MM.1S (cell line): ENCODE measurements at regions not wholly inside any gene's neighbourhood (a gene's known extent, or its start where the extent isn't known, plus 50 kb on each side); places are given as distances from the start of the nearest gene placed in this dataset.

Experiments
- DNase-seq: peaks from one replicate; pipeline ENCODE4 v3.0.0-alpha.2; 2015
- H2AFZ ChIP-seq: fragments of 300-600 bp; sonication (generic); 2 replicates; pipeline ENCODE4 v1.6.0; 2016; ENCODE audit warnings: antibody characterized with exemption, low read length
- H3F3A ChIP-seq: fragments of 300-600 bp; sonication (generic); 2 replicates; pipeline ENCODE4 v1.6.1; 2016; ENCODE audit warnings: mild to moderate bottlenecking, antibody characterized with exemption, low read length, moderate library complexity, mixed read lengths; ENCODE audit not compliant: insufficient read depth
- H3K27ac ChIP-seq: fragments of 300-600 bp; sonication (generic); 2 replicates; pipeline ENCODE4 v1.5.1; 2016; ENCODE audit warnings: mild to moderate bottlenecking, low read length
- H3K27me3 ChIP-seq: fragments of 300-600 bp; sonication (generic); replicated peaks from 2 replicates; pipeline ENCODE4 v1.6.0; 2016; ENCODE audit warnings: low read length; ENCODE audit not compliant: insufficient read depth
- H3K36me3 ChIP-seq: fragments of 300-600 bp; sonication (generic); replicated peaks from 2 replicates; pipeline ENCODE4 v1.6.1; 2016; ENCODE audit warnings: mild to moderate bottlenecking, low read length, mixed read lengths; ENCODE audit not compliant: insufficient read depth
- H3K4me1 ChIP-seq: fragments of 300-600 bp; sonication (generic); 2 replicates; pipeline ENCODE4 v1.6.1; 2016; ENCODE audit warnings: low read length, mixed read lengths
- H3K4me2 ChIP-seq: fragments of 300-600 bp; sonication (generic); 2 replicates; pipeline ENCODE4 v1.6.0; 2016; ENCODE audit warnings: low read depth, low read length
- H3K4me3 ChIP-seq: fragments of 300-600 bp; sonication (generic); 2 replicates; pipeline ENCODE4 v1.5.1; 2016; ENCODE audit warnings: low read length, mixed read lengths
- H3K79me2 ChIP-seq: fragments of 300-600 bp; sonication (generic); 2 replicates; pipeline ENCODE4 v1.6.1; 2016; ENCODE audit warnings: mixed run types, low read length, mixed read lengths
- H3K9ac ChIP-seq: fragments of 300-600 bp; sonication (generic); 2 replicates; pipeline ENCODE4 v1.6.1; 2016; ENCODE audit warnings: low read length, mixed read lengths
- H3K9me2 ChIP-seq: fragments of 300-600 bp; sonication (generic); replicated peaks from 2 replicates; pipeline ENCODE4 v1.6.1; 2016; ENCODE audit warnings: mild to moderate bottlenecking, low read length, mixed read lengths; ENCODE audit not compliant: insufficient read depth
- H3K9me3 ChIP-seq: fragments of 300-600 bp; sonication (generic); replicated peaks from 2 replicates; pipeline ENCODE4 v1.6.1; 2016; ENCODE audit warnings: mild to moderate bottlenecking, low read length, mixed read lengths; ENCODE audit not compliant: insufficient read depth
- H4K20me1 ChIP-seq: fragments of 300-600 bp; sonication (generic); 2 replicates; pipeline ENCODE4 v1.6.1; 2016; ENCODE audit warnings: mild to moderate bottlenecking, low read length, moderate library complexity, mixed read lengths; ENCODE audit not compliant: insufficient read depth
- CTCF ChIP-seq: fragments of 300-600 bp; sonication (generic); IDR thresholded peaks from 2 replicates; pipeline ENCODE4 v1.5.1; 2016; ENCODE audit warnings: antibody characterized with exemption, low read length, mixed read lengths
- EZH2 ChIP-seq: fragments of 300-600 bp; sonication (generic); optimal IDR thresholded peaks from 2 replicates; pipeline ENCODE3; 2017; ENCODE audit warnings: low read depth, mild to moderate bottlenecking, antibody characterized with exemption, low read length, mixed read lengths
- EZH2phosphoT487 ChIP-seq: fragments of 300-600 bp; sonication (generic); IDR thresholded peaks from 2 replicates; pipeline ENCODE4 v1.6.1; 2018; ENCODE audit warnings: antibody characterized with exemption, low read length

DNA sequence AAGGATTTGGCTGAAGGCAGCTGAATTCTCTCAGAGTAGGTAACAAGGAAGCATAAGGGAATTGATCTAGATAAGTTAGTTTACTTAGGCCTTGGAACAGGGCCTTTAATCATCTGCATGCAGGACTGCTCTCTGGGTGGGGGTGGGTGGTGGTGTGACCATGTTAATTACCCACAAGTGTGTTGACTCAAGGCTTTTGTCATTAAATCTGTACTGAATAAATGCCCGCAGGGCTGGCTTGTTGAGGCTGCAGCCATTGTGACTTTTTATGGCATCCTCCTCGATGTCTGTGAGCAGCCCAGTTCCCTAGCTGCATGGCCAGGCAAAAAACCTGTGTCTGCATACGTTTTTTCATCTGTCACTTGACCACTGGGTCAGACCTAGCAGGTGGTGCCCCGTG, 63.5 kb upstream of the ASCC3 start:
- Histone ChIP-seq H3K79me2 (no peaks in the 10 kb centered on the region), H3K4me1 (no peaks in the 10 kb centered on the region), H3K27ac (no peak overlapping the region), H2AFZ (no peak overlapping the region), H3K9me2 (no peaks in the 10 kb centered on the region), H3F3A (no peaks in the 10 kb centered on the region), H3K9ac (no peak overlapping the region), H3K36me3 (no peaks in the 10 kb centered on the region), H3K4me3 (no peak overlapping the region), H3K27me3 (no peaks in the 10 kb centered on the region), H3K9me3 (no peaks in the 10 kb centered on the region), H4K20me1 (no peaks in the 10 kb centered on the region), H3K4me2 (no peak overlapping the region)
- TF ChIP-seq EZH2phosphoT487 = no peak
- no peak for TF ChIP-seq CTCF
- no peak for TF ChIP-seq EZH2
- no peak for DNase-seq

DNA sequence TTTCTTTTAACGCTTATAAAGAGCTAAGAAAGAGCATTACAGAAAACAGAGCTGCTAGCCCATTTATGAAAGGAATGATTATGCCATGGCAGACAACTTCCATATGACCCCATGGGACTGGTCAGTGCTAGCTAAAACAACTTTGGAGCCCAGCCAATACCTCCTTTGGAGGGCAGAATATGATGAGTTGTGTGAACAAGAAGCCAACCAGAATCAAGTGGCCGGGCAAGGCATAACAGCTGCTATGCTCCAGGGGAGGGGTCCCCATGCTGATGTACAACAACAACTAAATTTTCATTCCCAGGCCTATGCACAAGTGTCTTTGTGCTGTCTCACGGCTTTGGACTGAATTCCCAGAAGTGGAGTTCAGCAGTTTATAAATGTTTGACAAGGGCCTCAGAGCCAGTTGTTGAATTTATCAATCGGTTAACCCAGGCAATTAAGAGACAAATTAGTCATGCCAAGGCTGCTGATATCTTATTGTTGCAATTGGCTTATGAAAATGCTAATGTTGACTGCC, 65.0 kb upstream of the ASCC3 start:
- TF ChIP-seq CTCF (no peak), EZH2 (no peak), EZH2phosphoT487 (no peak)
- H2AFZ ChIP-seq = no peak overlapping the region
- H3K9me2 ChIP-seq = no peaks in the 10 kb centered on the region
- no peaks in the 10 kb centered on the region for H3K79me2 ChIP-seq
- no peak for DNase-seq
- no peaks in the 10 kb centered on the region for H3K36me3 ChIP-seq
- H3K27ac ChIP-seq = no peak overlapping the region
- H3K4me3 ChIP-seq = no peak overlapping the region
- H3K4me2 ChIP-seq = no peak overlapping the region
- H3K9me3 ChIP-seq = no peaks in the 10 kb centered on the region
- H3K9ac ChIP-seq = no peak overlapping the region
- H3F3A ChIP-seq = no peaks in the 10 kb centered on the region
- H4K20me1 ChIP-seq = no peaks in the 10 kb centered on the region
- H3K27me3 ChIP-seq = no peaks in the 10 kb centered on the region
- H3K4me1 ChIP-seq = no peaks in the 10 kb centered on the region

GRCh38 chr6:100946711-100947110, 65.6 kb upstream of the ASCC3 start:
- no peak for DNase-seq
- Histone ChIP-seq H3K4me3 (no peak overlapping the region), H3K27me3 (no peaks in the 10 kb centered on the region), H3K9me2 (no peaks in the 10 kb centered on the region), H3F3A (no peaks in the 10 kb centered on the region), H2AFZ (no peak overlapping the region), H3K79me2 (no peaks in the 10 kb centered on the region), H3K9ac (no peak overlapping the region), H3K9me3 (no peaks in the 10 kb centered on the region), H3K36me3 (no peaks in the 10 kb centered on the region), H4K20me1 (no peaks in the 10 kb centered on the region), H3K27ac (no peak overlapping the region), H3K4me1 (no peaks in the 10 kb centered on the region), H3K4me2 (no peak overlapping the region)
- TF ChIP-seq EZH2phosphoT487 (no peak), CTCF (no peak), EZH2 (no peak)
